Islet precursor cell (in vitro differentiated cells): ENCODE measurements at regions not wholly inside any gene's neighbourhood (a gene's known extent, or its start where the extent isn't known, plus 50 kb on each side); places are given as distances from the start of the nearest gene placed in this dataset.
A peak's percentile ranks its signal among the peaks of the same experiment; 100 is the strongest.

Experiments used
- DNase-seq: peaks from one replicate; pipeline ENCODE4 v3.0.0-alpha.2; 2018

GRCh38 chr1:227370533-227371254 lies 52.4 kb upstream of the CDC42BPA start:
- no peak for DNase-seq

- DNase-seq, result peak; percentile 77
Observed at GRCh38 chr1:227369102-227369760, 50.9 kb upstream of the CDC42BPA start.
